Mesodermal cell (in vitro differentiated cells): ENCODE measurements at regions not wholly inside any gene's neighbourhood (a gene's known extent, or its start where the extent isn't known, plus 50 kb on each side); places are given as distances from the start of the nearest gene placed in this dataset.

Experiments used
- H3K27ac ChIP-seq: 2 replicates; pipeline ENCODE4 v1.7.0; 2013; ENCODE audit warnings: mild to moderate bottlenecking, low read depth, low read length, moderate library complexity; ENCODE audit not compliant: severe bottlenecking
- H3K36me3 ChIP-seq: 2 replicates; pipeline ENCODE4 v1.7.1; 2013; ENCODE audit warnings: mild to moderate bottlenecking, low read length, moderate library complexity; ENCODE audit not compliant: control insufficient read depth, insufficient read depth
- H3K4me1 ChIP-seq: one replicate; pipeline ENCODE4 v1.7.1; 2013; ENCODE audit warnings: mild to moderate bottlenecking, low read length; ENCODE audit not compliant: insufficient read depth, control insufficient read depth, poor library complexity, severe bottlenecking
- H3K4me3 ChIP-seq: 2 replicates; pipeline ENCODE4 v1.7.0; 2013; ENCODE audit warnings: low read length, control low read depth, mild to moderate bottlenecking; ENCODE audit not compliant: insufficient read depth, poor library complexity, severe bottlenecking; ENCODE audit errors: extremely low read depth
- H3K9me3 ChIP-seq: 2 replicates; pipeline ENCODE4 v1.7.1; 2013; ENCODE audit warnings: mild to moderate bottlenecking, low read length, moderate library complexity; ENCODE audit not compliant: control insufficient read depth
- WGBS, 2 experiments: methylation state at CpG; one replicate each; pipeline ENCODE4 v1.1.5; 2013; ENCODE audit warnings: missing lambda C conversion rate in 2 of 2; ENCODE audit not compliant: insufficient coverage in 2 of 2; 5-methylcytosine and 5-hydroxymethylcytosine counted together

DNA sequence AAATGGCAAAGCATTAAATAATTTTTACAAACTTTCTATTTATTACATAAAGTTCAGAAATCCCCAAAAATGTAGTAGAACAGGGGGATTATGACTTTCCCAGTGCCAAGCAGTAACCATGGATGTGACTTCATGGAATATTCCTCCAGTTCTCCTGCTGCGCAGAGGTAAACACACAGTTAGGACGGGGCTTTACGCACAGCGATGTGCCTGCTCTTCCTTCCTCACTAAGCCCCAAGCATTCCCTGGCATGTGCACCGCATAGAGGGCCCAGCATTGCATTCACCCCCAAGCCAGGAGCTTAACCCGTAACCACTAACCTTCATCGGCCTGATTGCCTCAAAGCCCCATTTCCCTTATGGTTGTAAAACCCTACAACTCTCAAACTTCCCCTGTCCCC is 471.7 kb downstream of the SOX11 start:
- 82 to 100% methylated on average over 6 to 7 of the region's 7 CpGs for WGBS, 2 experiments
- no peak overlapping the region for H3K27ac ChIP-seq
- no peak overlapping the region for H3K4me3 ChIP-seq
- no peaks in the 10 kb centered on the region for H3K9me3 ChIP-seq
- no peaks in the 10 kb centered on the region for H3K4me1 ChIP-seq
- no peaks in the 10 kb centered on the region for H3K36me3 ChIP-seq

DNA sequence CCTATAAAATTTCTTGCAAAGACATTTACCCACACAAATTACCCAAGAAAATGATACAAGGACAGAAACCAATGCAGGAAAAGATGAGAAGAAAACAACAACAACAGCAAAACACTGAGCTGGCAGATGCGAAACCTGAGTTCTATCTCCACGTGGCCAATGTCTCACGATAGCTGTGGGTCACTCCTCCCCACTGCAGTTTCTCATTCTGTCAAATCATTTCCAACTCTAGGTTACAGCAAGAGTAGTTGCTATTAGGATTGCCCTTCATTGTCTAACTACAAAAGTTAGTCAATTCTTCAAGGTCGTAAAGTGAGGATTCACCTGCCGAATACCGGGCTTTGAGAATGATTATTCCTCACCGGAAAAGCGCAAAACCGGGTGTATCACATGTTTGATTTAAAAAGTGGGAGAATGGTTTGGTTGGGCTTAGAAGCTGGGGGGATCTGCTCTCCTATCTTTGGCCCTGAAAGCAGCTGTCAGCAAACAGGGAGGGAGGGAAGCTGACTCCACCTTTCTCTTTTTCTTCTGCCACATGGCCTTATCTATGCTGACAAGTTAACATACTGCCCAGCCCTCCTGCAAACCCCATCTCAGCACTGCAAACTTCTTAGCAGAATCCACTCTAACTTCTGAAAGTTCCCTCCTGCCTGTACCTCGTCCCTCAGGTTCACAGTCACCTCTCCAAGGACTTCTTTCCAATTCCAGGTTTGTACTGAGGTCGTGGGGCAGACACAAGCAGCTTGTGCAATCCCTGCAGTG is 473.0 kb downstream of the SOX11 start:
- Histone ChIP-seq H3K9me3 (no peaks in the 10 kb centered on the region), H3K4me3 (no peak overlapping the region), H3K27ac (no peak overlapping the region), H3K4me1 (no peaks in the 10 kb centered on the region), H3K36me3 (no peaks in the 10 kb centered on the region)
- 90 to 95% methylated on average over 7 to 10 of the region's 11 CpGs for WGBS, 2 experiments

DNA sequence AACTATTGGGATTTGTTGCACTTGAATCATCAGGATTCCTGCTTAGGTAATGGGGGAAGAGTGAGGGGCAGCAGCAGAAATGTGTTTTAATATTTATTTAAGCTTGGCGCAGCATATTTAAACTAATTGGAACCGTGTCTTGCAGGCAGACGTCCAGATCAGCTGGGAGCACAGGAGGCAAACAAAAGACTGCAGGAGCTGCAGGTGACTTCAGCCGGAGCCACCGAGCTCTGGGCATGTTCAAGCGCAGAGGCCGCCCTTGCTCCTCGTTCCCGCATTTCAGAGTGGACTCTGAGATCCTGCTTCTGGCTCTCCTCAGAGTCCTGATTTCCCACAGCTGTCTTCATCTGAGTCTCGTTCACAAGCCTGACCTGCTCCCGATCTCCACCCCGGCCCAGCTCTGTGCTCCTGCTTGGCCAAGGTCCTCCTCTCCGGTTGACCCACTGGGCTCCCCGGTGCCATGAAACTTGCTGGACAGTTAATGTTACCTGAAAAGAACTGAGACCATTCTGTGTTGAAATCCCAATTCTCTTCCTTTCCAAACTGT is 475.5 kb downstream of the SOX11 start:
- H3K4me1 ChIP-seq: no peaks in the 10 kb centered on the region
- WGBS, 2 experiments: 90 to 93% methylated on average over 12 to 13 of the region's 14 CpGs
- no peak overlapping the region for H3K4me3 ChIP-seq
- no peak overlapping the region for H3K27ac ChIP-seq
- no peaks in the 10 kb centered on the region for H3K36me3 ChIP-seq
- no peaks in the 10 kb centered on the region for H3K9me3 ChIP-seq

DNA sequence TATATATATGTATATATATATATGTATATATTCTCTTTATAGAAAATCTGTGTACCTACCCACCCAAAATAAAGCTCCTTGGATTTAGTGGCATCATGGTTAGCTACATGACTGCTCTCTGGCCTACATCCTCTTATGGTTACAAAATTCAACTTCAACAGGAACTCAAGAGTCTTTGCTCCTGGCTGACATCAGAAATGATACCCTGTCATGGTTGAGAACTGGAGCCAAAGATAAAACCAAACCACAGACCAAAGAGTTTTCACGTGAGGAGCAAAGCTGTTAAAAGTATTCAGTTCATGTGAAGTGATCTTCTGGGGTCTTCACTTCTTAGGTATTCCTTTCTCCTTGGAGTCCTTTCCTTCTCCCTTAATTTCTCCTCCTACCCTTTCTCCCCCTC is 476.3 kb downstream of the SOX11 start:
- no CpG with 5 or more reads among the region's 1 CpG for WGBS, 2 experiments
- no peak overlapping the region for H3K27ac ChIP-seq
- H3K4me3 ChIP-seq: no peak overlapping the region
- no peaks in the 10 kb centered on the region for H3K36me3 ChIP-seq
- no peaks in the 10 kb centered on the region for H3K4me1 ChIP-seq
- no peaks in the 10 kb centered on the region for H3K9me3 ChIP-seq

DNA sequence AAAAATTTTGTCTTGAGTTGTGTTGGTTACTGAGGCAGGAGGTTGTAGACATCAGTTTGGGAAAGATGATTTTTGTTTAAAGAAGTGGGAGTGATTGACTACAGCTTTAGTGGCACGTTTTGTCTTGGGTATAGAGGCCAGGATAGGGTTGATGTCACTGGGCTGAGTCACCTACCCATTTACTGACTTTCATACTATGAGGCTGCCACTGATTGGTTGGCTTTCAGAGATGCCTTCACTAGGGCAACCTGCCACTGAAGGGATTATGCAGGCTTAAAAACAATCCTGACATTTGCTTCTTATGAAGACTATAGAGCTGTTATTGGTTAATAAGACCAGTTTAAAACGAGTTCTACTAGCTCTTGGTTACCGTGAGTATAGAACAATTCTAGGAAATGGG is 479.1 kb downstream of the SOX11 start:
- H3K27ac ChIP-seq: no peak overlapping the region
- H3K9me3 ChIP-seq: peaks cover 4% of the 10 kb centered on the region
- H3K36me3 ChIP-seq: no peaks in the 10 kb centered on the region
- WGBS, 2 experiments: 67% methylated on average over 1 of the region's 3 CpGs; no CpG with 5 or more reads in 1 of the 2 experiments
- H3K4me3 ChIP-seq: no peak overlapping the region
- H3K4me1 ChIP-seq: no peaks in the 10 kb centered on the region

DNA sequence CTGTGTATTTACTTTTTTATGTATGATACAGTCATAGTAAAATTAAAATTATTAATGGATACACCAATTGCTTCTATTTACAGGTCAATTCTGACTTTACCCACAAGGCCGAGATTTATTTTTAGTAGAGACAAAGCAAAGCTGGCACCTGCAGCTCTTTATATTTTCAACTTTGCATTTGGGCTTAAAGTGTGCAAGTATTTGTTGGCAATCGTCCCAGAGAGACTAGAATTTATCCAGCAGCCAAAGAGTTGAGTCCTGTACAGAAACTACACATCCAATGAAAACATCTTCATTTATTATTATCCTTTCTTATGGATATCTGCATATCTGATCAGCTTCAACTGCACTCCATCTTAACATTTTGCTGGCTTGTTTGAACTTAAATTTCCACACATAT is 485.6 kb downstream of the SOX11 start:
- H3K36me3 ChIP-seq: no peaks in the 10 kb centered on the region
- WGBS, 2 experiments: no CpG with 5 or more reads among the region's 2 CpGs
- no peaks in the 10 kb centered on the region for H3K4me1 ChIP-seq
- no peak overlapping the region for H3K4me3 ChIP-seq
- H3K27ac ChIP-seq: no peak overlapping the region
- peaks cover 4% of the 10 kb centered on the region for H3K9me3 ChIP-seq

DNA sequence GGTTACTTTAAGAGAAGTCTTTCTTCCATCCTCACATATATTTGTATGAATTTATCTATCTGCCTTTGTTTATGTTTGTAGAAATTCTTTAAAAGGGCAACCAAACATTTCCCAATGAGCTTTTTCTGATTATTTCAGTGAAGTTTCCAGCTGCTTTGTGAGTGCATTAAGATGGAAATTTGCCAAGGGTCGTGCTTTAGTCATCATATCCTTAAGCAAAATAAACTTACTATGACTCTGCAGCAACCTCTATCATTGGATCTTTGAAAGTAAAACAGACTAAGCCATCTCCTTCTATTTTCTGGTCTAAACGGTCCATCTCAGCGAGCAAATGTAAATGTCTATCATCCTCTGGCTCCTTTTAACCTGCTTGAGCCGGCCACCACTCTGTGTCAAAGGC is 489.3 kb downstream of the SOX11 start:
- H3K27ac ChIP-seq: no peak overlapping the region
- 82 to 85% methylated on average over 3 to 4 of the region's 4 CpGs for WGBS, 2 experiments
- H3K9me3 ChIP-seq: no peaks in the 10 kb centered on the region
- H3K4me1 ChIP-seq: peaks cover 1% of the 10 kb centered on the region
- H3K36me3 ChIP-seq: no peaks in the 10 kb centered on the region
- no peak overlapping the region for H3K4me3 ChIP-seq

DNA sequence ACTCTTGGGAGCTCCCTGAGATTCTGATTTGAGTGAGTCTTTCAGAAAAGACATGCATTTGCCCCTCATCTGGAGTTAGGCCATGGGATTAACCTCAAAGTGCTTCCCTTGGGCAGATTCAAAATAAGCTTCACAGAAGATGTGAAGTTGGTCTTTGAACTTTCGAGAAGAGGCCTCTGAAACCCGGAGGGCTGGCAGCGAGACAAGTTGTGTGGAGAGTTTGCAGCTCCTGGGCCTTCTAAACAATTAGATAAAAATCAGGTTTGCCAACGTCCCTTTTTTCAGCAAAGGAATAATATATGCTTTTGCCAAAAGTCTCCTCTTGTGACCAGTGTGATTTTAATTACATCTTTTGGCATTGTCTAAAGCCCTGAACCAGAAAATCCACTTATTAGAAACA is 489.7 kb downstream of the SOX11 start:
- Histone ChIP-seq H3K4me3 (no peak overlapping the region), H3K36me3 (no peaks in the 10 kb centered on the region), H3K27ac (no peak overlapping the region), H3K4me1 (peaks cover 2% of the 10 kb centered on the region), H3K9me3 (no peaks in the 10 kb centered on the region)
- WGBS, 2 experiments: 86 to 90% methylated on average over 3 to 4 of the region's 4 CpGs

DNA sequence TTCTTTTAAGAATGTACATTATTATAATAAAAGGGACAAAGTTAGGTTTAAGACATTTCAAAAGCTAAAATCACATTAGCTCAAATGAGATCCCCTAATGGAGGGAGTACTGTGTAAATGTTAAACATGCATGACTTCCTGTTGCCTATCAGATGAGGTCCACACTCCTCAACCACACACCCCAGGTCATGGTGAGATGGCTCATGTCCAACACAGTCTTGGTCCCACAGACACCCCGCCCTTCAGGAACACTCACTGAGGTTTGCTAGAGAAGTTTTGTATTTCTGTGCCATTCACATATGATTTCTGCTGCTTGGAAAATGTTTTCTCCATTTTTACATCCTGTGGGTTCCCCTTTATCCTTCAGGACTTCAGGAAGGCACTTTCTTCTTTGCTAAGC is 491.0 kb downstream of the SOX11 start:
- Histone ChIP-seq H3K4me3 (no peak overlapping the region), H3K9me3 (no peaks in the 10 kb centered on the region), H3K36me3 (no peaks in the 10 kb centered on the region), H3K4me1 (peaks cover 2% of the 10 kb centered on the region), H3K27ac (no peak overlapping the region)
- WGBS, 2 experiments: no CpG with 5 or more reads among the region's 1 CpG

DNA sequence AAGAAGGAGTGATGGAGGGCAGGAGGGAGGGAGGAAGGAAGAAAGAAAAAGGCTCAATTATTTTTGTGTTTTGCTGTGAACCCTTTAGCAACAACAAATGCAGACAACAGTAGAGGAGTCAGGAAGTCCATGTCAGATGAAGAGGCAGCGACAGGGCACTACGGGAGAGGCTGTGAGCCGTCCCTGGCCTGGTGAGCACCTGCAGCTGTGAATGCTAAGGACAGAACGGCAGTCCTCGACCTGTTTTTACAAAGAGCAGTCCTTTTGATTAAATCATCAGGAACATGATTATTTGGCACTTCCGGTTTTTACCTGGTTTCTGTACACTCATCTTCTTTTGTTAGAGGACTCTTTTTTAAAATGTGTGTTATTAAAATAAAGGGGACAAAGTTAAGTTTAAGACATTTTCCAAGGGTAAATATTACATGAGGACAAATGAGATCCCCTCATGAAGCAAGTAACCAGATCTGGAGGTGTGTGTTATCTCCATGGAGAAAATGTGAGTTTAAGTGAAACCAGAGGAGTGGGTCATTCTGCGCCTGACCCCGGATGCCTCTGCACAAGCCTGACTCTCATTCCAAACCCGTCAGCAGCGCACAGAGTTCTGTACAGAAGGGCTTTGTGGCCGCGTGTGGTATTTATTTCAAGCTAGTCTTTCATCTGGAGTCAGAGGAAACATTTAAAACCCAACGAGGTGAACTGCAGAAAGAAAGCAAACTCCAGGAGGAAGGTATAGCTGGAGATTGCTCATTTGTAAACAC is 492.5 kb downstream of the SOX11 start:
- Histone ChIP-seq H3K9me3 (no peaks in the 10 kb centered on the region), H3K4me1 (peaks cover 2% of the 10 kb centered on the region), H3K27ac (no peak overlapping the region), H3K4me3 (no peak overlapping the region), H3K36me3 (no peaks in the 10 kb centered on the region)
- WGBS, 2 experiments: 72 to 88% methylated on average over 6 to 13 of the region's 13 CpGs
